GM12878 (cell line): ENCODE measurements at regions not wholly inside any gene's neighbourhood (a gene's known extent, or its start where the extent isn't known, plus 50 kb on each side); places are given as distances from the start of the nearest gene placed in this dataset.

Experiments
- ATAC-seq: fragments of 200-7000 bp; cut with Tn5 transposase; 3 replicates; pipeline ENCODE4 v1.9.1; 2020; ENCODE audit warnings: mild to moderate bottlenecking, moderate library complexity
- BruUV-seq: library from RNA; stranded (reverse); fragments of 400-500 nt; replicated peaks from 2 replicates; lab custom pipeline; 2021; lab: Mats Ljungman, UMichigan
- CTCF ChIA-PET: fragments of 300-600 bp; sonication (Branson Sonifier 250); formaldehyde crosslinking; extraction: SDS; loops from one replicate; lab custom pipeline; 2021; ENCODE audit warnings: inconsistent platforms; lab: Yijun Ruan, JAX
- POLR2A ChIA-PET: fragments of 350-600 bp; formaldehyde crosslinking; extraction: SDS; loops from one replicate; lab custom pipeline; 2021; ENCODE audit warnings: inconsistent platforms; lab: Charles Lee
- RAD21 ChIA-PET: fragments of 300-600 bp; sonication (Branson Sonifier 250); formaldehyde crosslinking; loops from one replicate; lab custom pipeline; 2023; ENCODE audit warnings: antibody characterized with exemption; ENCODE audit not compliant: unreplicated experiment; lab: Charles Lee
- SMC1A ChIA-PET: fragments of 300-600 bp; sonication (Branson Sonifier 250); formaldehyde crosslinking; loops from one replicate; lab custom pipeline; 2023; ENCODE audit not compliant: unreplicated experiment, uncharacterized antibody; lab: Charles Lee
- DNase-seq: peaks from one replicate; pipeline ENCODE4 v3.0.0-alpha.2; 2011; ENCODE audit warnings: low read depth, low spot score
- FAIRE-seq: peaks from 3 replicates; lab custom pipeline; 2011; peaks lifted over from hg19 to GRCh38; lab: Jason Lieb, UNC
- H2AFZ ChIP-seq: 2 replicates; pipeline ENCODE4 v1.6.0; 2011; ENCODE audit warnings: low read depth, low read length, control low read depth; ENCODE audit not compliant: control insufficient read depth
- H3K27ac ChIP-seq: 2 replicates; pipeline ENCODE4 v1.5.1; 2011; ENCODE audit warnings: control low read depth; ENCODE audit not compliant: control insufficient read depth, insufficient read depth
- H3K27me3 ChIP-seq, 2 experiments: replicated peaks in 1 of 2; 2 replicates each; pipeline versions ENCODE4 v1.6.0 to v1.6.1; 2011; ENCODE audit warnings: low read length in 1 of 2; ENCODE audit not compliant: control insufficient read depth in 2 of 2, insufficient read depth in 2 of 2
- H3K36me3 ChIP-seq, 2 experiments: 2 replicates each; pipeline ENCODE4 v1.5.1; 2011; ENCODE audit warnings: low read length in 1 of 2; ENCODE audit not compliant: control insufficient read depth in 2 of 2, insufficient read depth in 2 of 2
- H3K4me1 ChIP-seq: 2 replicates; pipeline ENCODE4 v1.6.1; 2011; ENCODE audit warnings: mild to moderate bottlenecking, low read length, moderate library complexity, mixed read lengths; ENCODE audit not compliant: control insufficient read depth, insufficient read depth
- H3K4me2 ChIP-seq: 2 replicates; pipeline ENCODE4 v1.6.0; 2011; ENCODE audit warnings: control low read depth; ENCODE audit not compliant: control insufficient read depth, insufficient read depth
- H3K4me3 ChIP-seq: fragments of 200-600 bp; sonication (generic); 2 replicates; pipeline ENCODE4 v1.5.1; 2016
- H3K79me2 ChIP-seq: 2 replicates; pipeline ENCODE4 v1.6.0; 2011; ENCODE audit warnings: low read length; ENCODE audit not compliant: control insufficient read depth, insufficient read depth
- H3K9ac ChIP-seq: 2 replicates; pipeline ENCODE4 v1.8.0; 2011; ENCODE audit warnings: low read length, control low read depth, mixed read lengths; ENCODE audit not compliant: control insufficient read depth, insufficient read depth
- H3K9me3 ChIP-seq: replicated peaks from 3 replicates; pipeline ENCODE4 v1.5.1; 2011; ENCODE audit warnings: mild to moderate bottlenecking, low read length; ENCODE audit not compliant: control insufficient read depth, insufficient read depth
- H4K20me1 ChIP-seq: 2 replicates; pipeline ENCODE4 v1.6.0; 2011; ENCODE audit not compliant: control insufficient read depth, insufficient read depth
- BCL11A ChIP-seq: IDR thresholded peaks from 2 replicates; pipeline ENCODE4 v1.6.1; 2011; ENCODE audit warnings: low read depth, low read length
- HCFC1 ChIP-seq: fragments of 150-350 bp; IDR thresholded peaks from 2 replicates; pipeline ENCODE4 v1.6.1; 2014; ENCODE audit warnings: low read length
- HDAC2 ChIP-seq: fragments of 200-600 bp; sonication (generic); IDR thresholded peaks from 2 replicates; pipeline ENCODE4 v1.6.1; 2017
- RAD51 ChIP-seq: fragments of 450-650 bp; IDR thresholded peaks from 2 replicates; pipeline ENCODE4 v1.6.1; 2016; ENCODE audit warnings: moderate library complexity, mild to moderate bottlenecking, inconsistent platforms
- SKIL ChIP-seq: fragments of 450-650 bp; IDR thresholded peaks from 2 replicates; pipeline ENCODE4 v1.6.1; 2017; ENCODE audit warnings: mild to moderate bottlenecking, low read depth, inconsistent platforms; ENCODE audit not compliant: poor library complexity, severe bottlenecking
- SMAD1 ChIP-seq: fragments of 450-650 bp; IDR thresholded peaks from 2 replicates; pipeline ENCODE4 v1.6.1; 2018; ENCODE audit warnings: mild to moderate bottlenecking, low read depth; ENCODE audit not compliant: partially characterized antibody
- TARDBP ChIP-seq: IDR thresholded peaks from 2 replicates; pipeline ENCODE4 v1.6.1; 2016; ENCODE audit warnings: borderline replicate concordance
- USF1 ChIP-seq: IDR thresholded peaks from 2 replicates; pipeline ENCODE4 v1.6.1; 2011; ENCODE audit warnings: borderline replicate concordance, low read depth, mild to moderate bottlenecking, moderate library complexity, mixed read lengths, low read length; ENCODE audit not compliant: insufficient read depth; ENCODE audit errors: extremely low read length
- ZNF687 ChIP-seq: fragments of 450-650 bp; IDR thresholded peaks from 2 replicates; pipeline ENCODE4 v1.6.1; 2017; ENCODE audit warnings: mild to moderate bottlenecking, moderate library complexity
- ZSCAN29 ChIP-seq: fragments of 450-650 bp; IDR thresholded peaks from 2 replicates; pipeline ENCODE4 v1.6.1; 2017; ENCODE audit warnings: mild to moderate bottlenecking, moderate library complexity
- WGBS: methylation state at CpG from one replicate; pipeline ENCODE4 v1.1.6; 2016; ENCODE audit warnings: low lambda C conversion rate; ENCODE audit not compliant: insufficient replicate concordance, insufficient coverage; ENCODE audit errors: missing lambda C conversion rate; 5-methylcytosine and 5-hydroxymethylcytosine counted together
- in situ Hi-C: fragments of 300-500 bp; cut with MboI; formaldehyde crosslinking; loops from 9 replicates; pipeline ENCODE4 v1.14.3; 2018; ENCODE audit warnings: mixed read lengths
- intact Hi-C: fragments of 100-400 bp; cut with micrococcal nuclease; formaldehyde crosslinking; loops from one replicate; pipeline ENCODE4 v1.14.2; 2022; ENCODE audit not compliant: unreplicated experiment

- no peak for TF ChIP-seq SKIL
- no peak for TF ChIP-seq HDAC2
- no peak for DNase-seq
- 90% methylated on average over 2 of the region's 2 CpGs for WGBS
- Histone ChIP-seq H3K79me2 (no peaks in the 10 kb centered on the region), H3K9ac (no peak overlapping the region), H3K27ac (no peak overlapping the region), H3K4me3 (no peak overlapping the region), H2AFZ (no peak overlapping the region), H3K36me3 (no peaks in the 10 kb centered on the region), H3K9me3 (no peaks in the 10 kb centered on the region), H3K27me3 (no peaks in the 10 kb centered on the region), H3K4me1 (no peaks in the 10 kb centered on the region), H3K4me2 (no peak overlapping the region), H4K20me1 (no peaks in the 10 kb centered on the region)
- CTCF ChIA-PET, result no interaction called here
- no peak for ATAC-seq
- POLR2A ChIA-PET, result no interaction called here
- no TSS peak for BruUV-seq
- FAIRE-seq, result no peak
- RAD21 ChIA-PET, result no interaction called here
- SMC1A ChIA-PET, result no interaction called here
- intact Hi-C loops (no loop called here), in situ Hi-C loops (no loop called here)
These were observed 70.8 kb upstream of the BOD1L1 start for GRCh38 chr4:13698296-13698695.

- no peaks in the 10 kb centered on the region for H3K27me3 ChIP-seq
- no peaks in the 10 kb centered on the region for H3K36me3 ChIP-seq
- BruUV-seq, result no TSS peak
- 30% methylated on average over 8 of the region's 8 CpGs for WGBS
- no peak overlapping the region for H2AFZ ChIP-seq
- H3K9me3 ChIP-seq, result no peaks in the 10 kb centered on the region
- no peaks in the 10 kb centered on the region for H3K4me1 ChIP-seq
- no peak overlapping the region for H3K9ac ChIP-seq
- no peak for DNase-seq
- SMC1A ChIA-PET, result interaction anchor here (0.6 kb wide), 1 partner anchor 139 kb away, joined by 3 read pairs; no protein-coding TSS in a partner anchor
- no peak overlapping the region for H3K4me2 ChIP-seq
- in situ Hi-C loops, result no loop called here
- RAD21 ChIA-PET, result no interaction called here
- intact Hi-C loops, result no loop called here
- POLR2A ChIA-PET, result no interaction called here
- H3K79me2 ChIP-seq, result no peaks in the 10 kb centered on the region
- CTCF ChIA-PET, result no interaction called here
- H3K27ac ChIP-seq, result no peak overlapping the region
- no peak for FAIRE-seq
- H3K4me3 ChIP-seq, result no peak overlapping the region
- ATAC-seq, result no peak
- H4K20me1 ChIP-seq, result no peaks in the 10 kb centered on the region
- TF ChIP-seq SMAD1, result no peak
- no peak for TF ChIP-seq RAD51
- no peak for TF ChIP-seq TARDBP
- no peak for TF ChIP-seq USF1
- no peak for TF ChIP-seq ZSCAN29
- TF ChIP-seq HCFC1, result no peak
- no peak for TF ChIP-seq BCL11A
- TF ChIP-seq HDAC2, result no peak
- TF ChIP-seq ZNF687, result no peak
These were observed 72.7 kb upstream of the BOD1L1 start for GRCh38 chr4:13700021-13700857.
